Femur (tissue), 1 donor: ENCODE measurements at regions not wholly inside any gene's neighbourhood (a gene's known extent, or its start where the extent isn't known, plus 50 kb on each side); places are given as distances from the start of the nearest gene placed in this dataset.

Source experiments
- DNase-seq: peaks from one replicate; pipeline ENCODE4 v3.0.0-alpha.2; 2017

GRCh38 chr3:107892955-107893624 is 197.7 kb downstream of the CD47 start:
- DNase-seq = no peak

DNA sequence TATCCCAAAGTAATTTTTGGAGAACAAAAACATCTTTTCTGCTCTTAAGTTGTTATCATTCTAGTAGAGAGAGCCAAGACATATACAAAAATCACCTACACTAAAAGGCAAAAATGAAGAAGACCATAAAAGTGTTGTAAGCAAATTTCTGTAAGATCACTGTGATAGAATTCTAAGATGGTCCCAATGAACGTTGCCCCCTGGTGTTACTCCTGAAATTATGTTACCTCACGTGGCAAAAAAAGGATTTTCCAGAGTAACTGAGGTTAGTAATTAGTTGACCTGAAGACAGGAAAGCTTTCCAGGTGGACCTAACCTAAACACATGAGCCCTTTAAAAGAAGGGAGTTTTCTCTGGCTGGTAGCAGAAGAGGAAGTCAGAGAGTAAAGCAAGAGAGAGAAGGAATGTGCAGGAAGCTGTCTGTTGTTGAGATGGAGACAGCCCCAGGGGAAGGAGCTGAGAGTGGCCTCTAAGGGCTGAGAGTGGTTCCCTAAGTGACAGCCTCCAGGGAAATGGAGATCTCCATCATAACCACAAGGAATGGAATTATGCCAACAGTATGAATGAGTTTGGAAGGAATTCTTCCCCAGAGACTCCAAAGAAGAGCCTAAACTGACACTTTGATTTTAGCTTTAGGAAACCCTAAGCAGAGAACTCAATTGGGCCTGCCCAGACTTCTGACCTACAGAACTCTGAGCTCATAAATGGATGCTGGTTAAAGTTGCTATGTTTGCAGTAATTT is 205.9 kb downstream of the CD47 start:
- DNase-seq = no peak

DNA sequence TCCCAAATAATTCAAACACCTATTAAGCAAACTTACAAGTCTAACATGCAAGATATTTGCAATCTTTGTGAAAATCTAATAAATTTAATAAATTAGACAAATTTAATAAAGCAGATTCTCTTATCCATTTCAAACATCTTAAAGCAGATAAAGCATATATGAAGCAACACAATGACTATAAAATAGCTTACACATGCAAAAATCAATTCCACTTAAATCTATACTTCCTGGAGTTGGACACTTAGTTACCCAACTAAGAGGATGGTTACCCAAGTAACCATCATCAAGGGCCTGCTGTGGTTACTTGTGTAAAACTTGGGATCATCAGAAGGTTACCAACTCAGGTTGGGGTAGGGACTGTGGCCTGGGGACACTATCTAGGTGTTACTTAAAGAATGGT is 206.8 kb downstream of the CD47 start:
- no peak for DNase-seq

DNA sequence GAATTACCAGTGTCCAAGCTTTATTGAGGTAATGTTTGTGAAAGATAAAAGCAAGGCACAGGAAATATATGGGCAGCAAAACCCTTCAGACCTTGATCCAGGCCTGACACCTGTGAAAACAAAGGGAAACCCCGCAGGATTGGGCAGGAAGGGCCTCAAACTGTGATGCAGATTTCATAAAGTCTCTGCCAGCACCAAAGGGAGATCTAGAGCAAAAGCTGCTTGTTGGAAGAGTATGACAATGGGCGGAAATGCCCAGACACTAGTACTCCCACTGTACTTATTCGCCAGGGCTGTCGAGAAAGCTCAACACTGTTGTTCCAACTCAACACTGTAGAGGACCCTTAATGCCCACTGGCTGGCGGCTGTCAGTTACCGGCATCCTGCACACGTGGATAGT is 207.9 kb downstream of the CD47 start:
- no peak for DNase-seq

DNA sequence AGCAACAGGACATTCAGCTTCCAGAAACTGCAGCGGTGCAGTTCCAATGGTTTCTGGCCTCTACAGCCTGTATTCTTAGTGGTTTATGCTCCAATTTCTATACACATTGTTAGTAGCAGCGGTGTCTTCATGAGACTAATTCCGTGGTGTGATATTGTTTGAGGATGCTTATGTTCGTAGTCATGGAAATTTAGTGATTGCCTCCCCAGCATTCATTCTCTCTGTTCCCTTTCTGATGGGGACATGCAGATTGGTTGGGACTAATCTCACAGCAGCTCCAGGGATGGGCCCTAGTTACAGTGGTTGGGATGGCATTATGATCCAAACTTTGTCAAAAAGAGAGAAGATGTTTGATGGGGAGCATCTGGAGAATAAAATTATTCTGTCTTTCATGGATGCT is 208.6 kb downstream of the CD47 start:
- DNase-seq = no peak

DNA sequence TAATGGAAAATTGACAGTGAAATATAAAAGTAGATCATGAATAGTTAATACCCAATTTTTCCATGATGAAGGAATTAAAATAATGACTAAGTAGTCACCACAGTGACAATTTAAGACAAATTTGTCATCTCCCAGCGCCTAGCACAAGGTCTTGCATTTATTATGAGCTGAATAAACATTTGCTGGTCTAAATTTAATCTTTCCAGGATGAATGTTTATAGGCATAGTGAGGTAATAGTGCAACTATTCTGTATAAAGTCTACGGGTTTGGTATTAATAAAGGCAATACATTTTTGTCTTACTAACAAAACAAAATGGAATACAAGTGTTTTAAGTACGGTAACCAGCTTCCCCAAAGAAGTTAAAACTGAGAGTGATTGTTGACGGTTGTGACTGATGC is 209.3 kb downstream of the CD47 start:
- DNase-seq = no peak

GRCh38 chr3:107880702-107881101 is 210.1 kb downstream of the CD47 start:
- no peak for DNase-seq

GRCh38 chr3:107877936-107878335 is 212.9 kb downstream of the CD47 start:
- no peak for DNase-seq

DNA sequence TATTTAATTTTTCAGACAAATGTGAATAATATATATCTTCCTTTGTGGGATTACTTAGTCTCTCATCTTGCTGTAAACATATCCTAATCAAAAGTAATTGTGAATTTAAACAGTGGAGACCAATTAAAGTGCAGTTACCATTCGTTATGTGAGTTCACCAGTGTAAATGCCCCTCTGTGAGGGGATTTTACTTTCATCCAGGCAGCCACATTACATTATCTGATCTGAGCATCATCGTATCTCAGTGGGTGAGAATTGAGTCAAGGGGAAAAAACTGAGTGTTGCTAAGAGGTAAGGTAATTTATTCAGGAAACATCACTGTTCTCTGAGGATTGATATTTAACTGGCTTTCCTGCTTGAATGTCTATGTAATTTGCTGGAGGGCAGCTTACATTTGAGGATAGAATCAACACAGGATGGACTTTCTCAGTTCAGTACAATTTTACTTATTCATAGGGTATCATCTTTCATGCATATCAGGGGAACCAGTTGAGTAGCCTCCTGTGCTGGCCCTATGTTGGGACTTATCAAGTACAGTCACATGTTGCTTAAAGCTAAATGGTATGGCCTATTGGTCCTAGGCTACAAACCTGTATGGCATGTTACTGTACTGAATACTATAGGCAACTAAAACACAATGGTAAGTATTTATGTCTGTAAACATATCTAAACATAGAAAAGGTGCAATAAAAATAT is 219.7 kb downstream of the CD47 start:
- DNase-seq = no peak

DNA sequence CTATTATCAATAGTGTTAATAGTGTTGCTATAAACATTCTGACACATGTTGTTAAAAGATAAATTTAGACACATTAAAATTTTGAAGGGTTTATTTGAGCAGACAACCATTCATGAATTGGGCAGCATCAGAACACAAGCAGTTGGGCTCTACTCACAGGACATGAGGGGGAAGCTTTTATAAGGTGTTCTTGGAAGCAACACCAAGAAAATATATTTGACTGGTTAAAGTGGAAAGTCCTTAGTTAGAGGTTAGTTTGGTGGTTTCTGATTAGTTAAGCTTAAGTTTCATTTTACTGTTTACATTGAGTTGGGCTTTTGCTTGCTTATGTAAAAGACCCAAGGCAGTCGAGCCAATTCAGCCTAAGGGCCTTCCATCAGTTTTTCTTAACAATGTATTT is 220.7 kb downstream of the CD47 start:
- no peak for DNase-seq

DNA sequence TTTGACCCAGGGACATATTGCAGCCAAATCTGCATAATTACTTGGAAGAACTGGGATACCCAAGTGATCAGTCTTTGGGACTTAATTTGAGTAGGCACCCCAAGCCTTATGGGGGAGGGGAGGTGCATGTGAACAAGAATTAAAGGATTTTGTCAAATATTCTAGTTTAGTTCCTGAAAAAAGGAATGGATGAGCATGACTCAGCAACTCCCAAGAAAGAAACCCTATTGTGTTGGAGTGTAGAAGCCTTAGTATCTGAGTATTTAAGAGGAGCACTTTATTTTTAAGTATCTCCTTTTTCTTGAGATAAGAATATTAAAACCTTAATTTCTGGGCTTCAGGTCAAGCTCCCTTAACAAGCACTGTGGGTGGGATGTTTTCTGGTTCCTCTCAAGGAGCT is 222.4 kb downstream of the CD47 start:
- no peak for DNase-seq

- DNase-seq = no peak
Measured at GRCh38 chr3:107861904-107862303, 228.9 kb downstream of the CD47 start.

DNA sequence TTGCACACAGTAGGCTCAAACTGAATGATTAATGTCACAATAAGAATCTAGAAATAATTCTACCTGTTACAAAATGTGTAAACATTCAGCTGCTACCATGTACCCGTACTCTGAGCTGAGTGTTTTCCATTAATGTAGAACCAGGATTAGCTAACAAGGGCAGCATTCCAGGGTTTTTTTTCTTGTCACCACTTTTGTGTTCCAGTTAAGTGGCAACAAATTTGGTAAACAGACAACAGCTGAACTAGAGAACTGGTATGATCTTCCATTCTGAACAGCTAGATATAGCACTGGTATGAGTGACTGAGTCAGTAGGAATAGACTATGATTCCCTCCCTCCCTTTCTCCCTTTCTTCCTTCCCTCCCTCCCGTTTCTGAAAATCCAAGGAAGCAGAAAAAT is 229.4 kb downstream of the CD47 start:
- no peak for DNase-seq
